HL-60 (cell line): ENCODE measurements at regions not wholly inside any gene's neighbourhood (a gene's known extent, or its start where the extent isn't known, plus 50 kb on each side); places are given as distances from the start of the nearest gene placed in this dataset.

Source experiments
- DNase-seq, 2 experiments: peaks; one replicate each; pipeline ENCODE4 v3.0.0-alpha.2; 2010 to 2020; ENCODE audit warnings: low read depth in 1 of 2, low spot score in 1 of 2
- H3K27ac ChIP-seq: fragments of 250-450 bp; sonication (Bioruptor Pico); replicated peaks from 2 replicates; pipeline ENCODE4 v1.5.1; 2020; ENCODE audit warnings: mild to moderate bottlenecking, moderate library complexity
- H3K27me3 ChIP-seq: fragments of 250-450 bp; sonication (Bioruptor Pico); 2 replicates; pipeline ENCODE4 v1.5.1; 2021; ENCODE audit warnings: mild to moderate bottlenecking, moderate library complexity; ENCODE audit not compliant: insufficient read depth, poor library complexity, severe bottlenecking
- H3K4me3 ChIP-seq: replicated peaks from 2 replicates; pipeline ENCODE4 v1.5.1; 2011; ENCODE audit warnings: mild to moderate bottlenecking, control low read depth, low read length; ENCODE audit not compliant: insufficient read depth
- CTCF ChIP-seq: IDR thresholded peaks from one replicate; pipeline ENCODE4 v1.5.1; 2011; ENCODE audit warnings: low read length, control low read depth, inconsistent platforms; ENCODE audit not compliant: insufficient read depth
- GABPA ChIP-seq: IDR thresholded peaks from 2 replicates; pipeline ENCODE4 v1.6.1; 2012; ENCODE audit warnings: low read depth
- POLR2AphosphoS5 ChIP-seq: IDR thresholded peaks from 2 replicates; pipeline ENCODE4 v1.6.1; 2012; ENCODE audit warnings: low read depth
- SPI1 ChIP-seq: IDR thresholded peaks from 2 replicates; pipeline ENCODE4 v1.6.1; 2012; ENCODE audit warnings: low read depth, mild to moderate bottlenecking, borderline replicate concordance
- TF ChIP-seq, protein P1 (sequence below): IDR thresholded peaks from 2 replicates; pipeline ENCODE4 v1.6.1; 2012; ENCODE audit warnings: low read depth; ENCODE audit not compliant: insufficient replicate concordance

GRCh38 chr4:175380841-175381240 is 431.2 kb downstream of the GPM6A start:
- no peak overlapping the region for H3K27ac ChIP-seq
- H3K4me3 ChIP-seq, result no peak overlapping the region
- H3K27me3 ChIP-seq, result no peaks in the 10 kb centered on the region
- no peak for TF ChIP-seq POLR2AphosphoS5
- TF ChIP-seq CTCF, result no peak
- no peak for TF ChIP-seq SPI1
- TF ChIP-seq, protein P1, sequence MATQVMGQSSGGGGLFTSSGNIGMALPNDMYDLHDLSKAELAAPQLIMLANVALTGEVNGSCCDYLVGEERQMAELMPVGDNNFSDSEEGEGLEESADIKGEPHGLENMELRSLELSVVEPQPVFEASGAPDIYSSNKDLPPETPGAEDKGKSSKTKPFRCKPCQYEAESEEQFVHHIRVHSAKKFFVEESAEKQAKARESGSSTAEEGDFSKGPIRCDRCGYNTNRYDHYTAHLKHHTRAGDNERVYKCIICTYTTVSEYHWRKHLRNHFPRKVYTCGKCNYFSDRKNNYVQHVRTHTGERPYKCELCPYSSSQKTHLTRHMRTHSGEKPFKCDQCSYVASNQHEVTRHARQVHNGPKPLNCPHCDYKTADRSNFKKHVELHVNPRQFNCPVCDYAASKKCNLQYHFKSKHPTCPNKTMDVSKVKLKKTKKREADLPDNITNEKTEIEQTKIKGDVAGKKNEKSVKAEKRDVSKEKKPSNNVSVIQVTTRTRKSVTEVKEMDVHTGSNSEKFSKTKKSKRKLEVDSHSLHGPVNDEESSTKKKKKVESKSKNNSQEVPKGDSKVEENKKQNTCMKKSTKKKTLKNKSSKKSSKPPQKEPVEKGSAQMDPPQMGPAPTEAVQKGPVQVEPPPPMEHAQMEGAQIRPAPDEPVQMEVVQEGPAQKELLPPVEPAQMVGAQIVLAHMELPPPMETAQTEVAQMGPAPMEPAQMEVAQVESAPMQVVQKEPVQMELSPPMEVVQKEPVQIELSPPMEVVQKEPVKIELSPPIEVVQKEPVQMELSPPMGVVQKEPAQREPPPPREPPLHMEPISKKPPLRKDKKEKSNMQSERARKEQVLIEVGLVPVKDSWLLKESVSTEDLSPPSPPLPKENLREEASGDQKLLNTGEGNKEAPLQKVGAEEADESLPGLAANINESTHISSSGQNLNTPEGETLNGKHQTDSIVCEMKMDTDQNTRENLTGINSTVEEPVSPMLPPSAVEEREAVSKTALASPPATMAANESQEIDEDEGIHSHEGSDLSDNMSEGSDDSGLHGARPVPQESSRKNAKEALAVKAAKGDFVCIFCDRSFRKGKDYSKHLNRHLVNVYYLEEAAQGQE, result no peak
- no peak for TF ChIP-seq GABPA
- no peak for DNase-seq

DNA sequence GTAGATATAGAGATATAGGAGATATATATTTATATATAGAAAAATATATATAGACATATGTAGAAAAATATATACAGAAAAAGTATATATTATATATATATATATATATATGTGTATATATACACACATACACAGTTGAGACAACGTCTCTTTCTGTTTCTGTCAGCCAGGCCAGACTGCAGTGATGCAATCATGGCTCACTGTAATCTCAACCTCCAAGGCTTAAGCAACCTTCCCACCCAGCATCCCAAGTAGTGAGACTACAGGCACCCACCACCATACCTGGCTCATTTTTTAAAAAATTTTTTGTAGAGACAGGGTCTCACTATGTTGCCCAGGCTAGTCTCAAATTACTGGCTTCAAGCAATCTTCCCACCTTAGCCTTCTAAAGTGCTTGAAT is 426.3 kb downstream of the GPM6A start:
- TF ChIP-seq CTCF (no peak), GABPA (no peak), POLR2AphosphoS5 (no peak), SPI1 (no peak)
- TF ChIP-seq, protein P1, result no peak
- Histone ChIP-seq H3K4me3 (no peak overlapping the region), H3K27me3 (no peaks in the 10 kb centered on the region), H3K27ac (no peak overlapping the region)
- DNase-seq, result no peak

DNA sequence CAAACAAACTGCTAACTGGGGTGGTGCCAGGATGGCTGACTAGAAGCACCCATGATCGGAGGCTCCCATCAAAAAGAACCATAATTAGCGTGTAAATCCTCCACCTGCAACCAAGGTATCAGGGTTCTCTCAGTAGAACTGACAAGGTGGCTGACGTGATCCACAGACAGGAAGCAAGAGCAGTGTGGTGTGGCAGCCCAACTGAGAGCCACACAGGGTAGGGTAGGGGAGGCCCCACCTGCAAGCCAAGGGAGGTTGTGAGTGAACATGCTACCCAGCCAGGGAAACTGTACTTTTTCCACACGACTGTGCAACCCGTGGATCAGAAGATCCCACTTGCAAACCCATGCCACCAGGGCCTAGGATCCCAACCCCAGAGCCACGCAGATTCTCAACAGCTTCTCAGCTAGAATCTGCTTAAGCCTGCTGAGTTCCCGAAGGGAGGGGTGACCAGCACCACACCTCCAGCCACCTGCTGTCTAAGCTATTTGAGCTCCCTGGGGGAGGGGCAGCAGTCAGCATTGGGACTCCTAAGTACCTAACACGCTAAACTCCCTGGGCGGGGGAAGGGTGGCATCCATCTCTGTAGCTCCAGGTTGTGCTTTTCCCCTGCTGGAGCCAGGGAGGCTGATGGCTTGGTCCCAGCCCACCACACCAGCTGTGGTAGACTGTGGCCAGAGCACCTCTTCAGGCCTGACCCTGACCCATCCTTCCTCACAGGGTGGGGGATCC is 425.1 kb downstream of the GPM6A start:
- TF ChIP-seq GABPA, result no peak
- no peak for TF ChIP-seq SPI1
- TF ChIP-seq POLR2AphosphoS5, result no peak
- TF ChIP-seq, protein P1, result no peak
- no peak for TF ChIP-seq CTCF
- H3K27ac ChIP-seq, result no peak overlapping the region
- DNase-seq, result no peak
- no peak overlapping the region for H3K4me3 ChIP-seq
- H3K27me3 ChIP-seq, result no peaks in the 10 kb centered on the region
